DND-41 (cell line): ENCODE measurements at regions not wholly inside any gene's neighbourhood (a gene's known extent, or its start where the extent isn't known, plus 50 kb on each side); places are given as distances from the start of the nearest gene placed in this dataset.

ENCODE experiments used
- ATAC-seq: fragments of 200-7000 bp; cut with Tn5 transposase; 3 replicates; pipeline ENCODE4 v1.9.1; 2021; ENCODE audit warnings: low read depth; ENCODE audit not compliant: insufficient read depth
- DNase-seq: peaks from one replicate; pipeline ENCODE4 v3.0.0-alpha.2; 2020
- H2AFZ ChIP-seq: 2 replicates; pipeline ENCODE4 v1.6.0; 2012; ENCODE audit warnings: low read depth, low read length
- H3K27ac ChIP-seq: 2 replicates; pipeline ENCODE4 v1.5.1; 2012; ENCODE audit warnings: low read length, inconsistent platforms
- H3K27me3 ChIP-seq: fragments of 200-600 bp; sonication (generic); 2 replicates; pipeline ENCODE4 v1.6.0; 2012; ENCODE audit warnings: low read length, mild to moderate bottlenecking, inconsistent platforms; ENCODE audit not compliant: insufficient read depth, poor library complexity
- H3K36me3 ChIP-seq: 2 replicates; pipeline ENCODE4 v1.5.1; 2012; ENCODE audit warnings: low read length, inconsistent platforms; ENCODE audit not compliant: insufficient read depth
- H3K4me1 ChIP-seq: 2 replicates; pipeline ENCODE4 v1.5.1; 2012; ENCODE audit warnings: mild to moderate bottlenecking, low read length; ENCODE audit not compliant: insufficient read depth
- H3K4me2 ChIP-seq: 2 replicates; pipeline ENCODE4 v1.6.0; 2012; ENCODE audit warnings: mild to moderate bottlenecking, moderate library complexity, low read length, inconsistent platforms; ENCODE audit not compliant: insufficient read depth
- H3K4me3 ChIP-seq, 2 experiments: fragments of 200-600 bp in 1 of 2; shearing (Covaris generic) in 1 of 2; 2 replicates each; pipeline ENCODE4 v1.5.1; 2012 to 2016; ENCODE audit warnings: inconsistent platforms in 2 of 2, low read length in 2 of 2, mild to moderate bottlenecking in 2 of 2, low read depth in 1 of 2, moderate library complexity in 1 of 2
- H3K79me2 ChIP-seq: 2 replicates; pipeline ENCODE4 v1.6.0; 2012; ENCODE audit warnings: low read length, inconsistent platforms; ENCODE audit not compliant: insufficient read depth
- H3K9ac ChIP-seq: 2 replicates; pipeline ENCODE4 v1.6.0; 2012; ENCODE audit warnings: low read depth, mild to moderate bottlenecking, inconsistent platforms, low read length, moderate library complexity
- H3K9me3 ChIP-seq: 2 replicates; pipeline ENCODE4 v1.5.1; 2012; ENCODE audit warnings: low read length, moderate library complexity, mild to moderate bottlenecking, inconsistent platforms; ENCODE audit not compliant: insufficient read depth, severe bottlenecking
- H4K20me1 ChIP-seq: 2 replicates; pipeline ENCODE4 v1.6.0; 2012; ENCODE audit warnings: low read length; ENCODE audit not compliant: insufficient read depth
- CTCF ChIP-seq: IDR thresholded peaks from 2 replicates; pipeline ENCODE4 v1.5.1; 2012; ENCODE audit warnings: borderline replicate concordance, low read length, moderate library complexity, mild to moderate bottlenecking; ENCODE audit not compliant: poor library complexity, severe bottlenecking; ENCODE audit errors: extremely low read depth
- EZH2 ChIP-seq: IDR thresholded peaks from 3 replicates; pipeline ENCODE4 v1.6.1; 2012; ENCODE audit warnings: borderline replicate concordance, low read depth, mild to moderate bottlenecking, moderate library complexity, low read length, inconsistent platforms; ENCODE audit not compliant: severe bottlenecking

GRCh38 chr22:48268293-48268692 is 1505.8 kb downstream of the TBC1D22A start:
- no peak overlapping the region for H2AFZ ChIP-seq
- ATAC-seq (no peak), DNase-seq (no peak)
- no peak overlapping the region for H3K27ac ChIP-seq
- H3K4me2 ChIP-seq: no peak overlapping the region
- no peak overlapping the region for H3K9ac ChIP-seq
- H3K27me3 ChIP-seq: no peaks in the 10 kb centered on the region
- H3K4me1 ChIP-seq: no peaks in the 10 kb centered on the region
- H3K9me3 ChIP-seq: no peaks in the 10 kb centered on the region
- no peaks in the 10 kb centered on the region for H4K20me1 ChIP-seq
- H3K4me3 ChIP-seq: no peak overlapping the region
- TF ChIP-seq CTCF (no peak), EZH2 (no peak)
- no peaks in the 10 kb centered on the region for H3K36me3 ChIP-seq
- no peaks in the 10 kb centered on the region for H3K79me2 ChIP-seq

DNA sequence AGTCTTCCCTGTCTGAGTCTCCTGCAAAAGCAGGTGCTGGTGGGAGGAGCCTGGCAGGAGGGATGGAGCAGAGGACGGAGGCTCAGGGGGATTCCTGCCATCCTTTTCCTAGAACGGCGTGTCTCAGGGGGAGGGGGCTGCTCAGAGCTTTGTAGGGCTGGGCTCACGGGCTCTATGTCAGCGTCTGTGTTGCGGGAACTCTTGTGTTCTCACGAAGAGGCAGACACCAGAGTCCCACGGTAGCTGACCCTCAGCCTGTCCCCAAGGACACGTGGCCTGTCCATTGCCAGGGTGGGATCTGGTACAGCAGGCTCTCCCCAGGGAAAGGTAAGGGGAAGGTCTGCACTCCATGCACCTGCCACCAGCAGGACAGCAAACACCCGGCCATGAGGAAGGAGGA is 1505.2 kb downstream of the TBC1D22A start:
- Histone ChIP-seq H3K27ac (no peak overlapping the region), H3K4me3 (no peak overlapping the region), H3K79me2 (no peaks in the 10 kb centered on the region), H4K20me1 (no peaks in the 10 kb centered on the region), H3K4me1 (no peaks in the 10 kb centered on the region), H3K36me3 (no peaks in the 10 kb centered on the region), H3K9me3 (no peaks in the 10 kb centered on the region), H3K4me2 (no peak overlapping the region), H3K27me3 (no peaks in the 10 kb centered on the region), H3K9ac (no peak overlapping the region), H2AFZ (no peak overlapping the region)
- DNase-seq (no peak), ATAC-seq (no peak)
- no peak for TF ChIP-seq EZH2

DNA sequence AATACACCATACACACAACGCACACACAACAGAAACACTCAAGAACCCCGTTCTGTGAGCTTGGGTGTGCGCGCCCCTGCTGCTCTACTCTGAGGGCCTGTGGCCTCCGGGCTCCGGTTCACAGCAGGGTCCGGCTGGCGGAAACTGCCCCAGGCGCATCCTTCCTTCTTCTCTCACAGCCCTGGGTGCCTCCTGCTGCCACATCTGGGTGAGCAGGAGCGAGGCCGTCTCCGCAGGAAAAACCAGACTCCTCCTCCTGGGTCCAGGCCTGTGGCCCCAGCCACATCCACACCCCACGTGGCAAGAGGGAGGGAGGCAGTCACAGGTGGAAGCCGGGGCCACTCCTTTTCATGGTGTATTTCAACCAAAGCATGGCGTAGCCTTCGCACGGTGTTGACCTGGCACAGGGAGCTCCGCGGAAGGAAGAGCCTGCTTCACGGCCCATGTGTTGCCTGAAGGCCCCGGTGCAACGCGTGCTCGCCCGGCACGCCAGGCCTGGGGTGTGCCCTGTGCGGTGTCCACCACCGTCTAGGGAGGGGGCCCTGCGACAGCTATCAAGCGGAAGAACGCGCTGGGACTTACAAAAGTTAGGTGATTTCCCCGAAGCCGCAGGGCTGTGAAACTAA is 1502.7 kb downstream of the TBC1D22A start:
- no peaks in the 10 kb centered on the region for H3K79me2 ChIP-seq
- no peaks in the 10 kb centered on the region for H3K36me3 ChIP-seq
- H3K27me3 ChIP-seq: no peaks in the 10 kb centered on the region
- no peaks in the 10 kb centered on the region for H4K20me1 ChIP-seq
- TF ChIP-seq EZH2 (no peak), CTCF (no peak)
- no peak overlapping the region for H3K4me3 ChIP-seq
- DNase-seq (no peak), ATAC-seq (no peak)
- H3K9ac ChIP-seq: no peak overlapping the region
- H3K9me3 ChIP-seq: no peaks in the 10 kb centered on the region
- H3K27ac ChIP-seq: no peak overlapping the region
- H2AFZ ChIP-seq: no peak overlapping the region
- no peak overlapping the region for H3K4me2 ChIP-seq
- H3K4me1 ChIP-seq: no peaks in the 10 kb centered on the region

DNA sequence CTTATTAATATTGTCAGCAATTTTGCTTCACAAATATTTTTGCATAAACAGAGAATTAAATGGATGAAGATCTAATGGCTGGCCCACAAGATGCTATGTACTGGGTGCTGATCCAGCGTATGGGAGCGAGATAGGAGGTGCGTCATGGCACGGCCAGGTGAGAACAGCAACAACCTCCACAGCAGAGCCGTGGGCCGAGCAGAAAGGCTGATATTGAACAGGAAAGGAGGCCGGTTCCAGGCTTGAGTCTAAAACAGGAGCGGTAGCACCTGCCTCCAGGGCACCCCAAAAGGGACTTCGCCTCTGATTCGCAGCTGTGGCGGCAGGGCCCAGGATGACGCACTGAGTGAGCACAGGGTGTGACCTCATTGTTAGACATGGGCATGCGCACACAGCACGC is 1502.1 kb downstream of the TBC1D22A start:
- TF ChIP-seq EZH2 (no peak), CTCF (no peak)
- Histone ChIP-seq H3K9ac (no peak overlapping the region), H3K4me2 (no peak overlapping the region), H3K27ac (no peak overlapping the region), H2AFZ (no peak overlapping the region), H3K27me3 (no peaks in the 10 kb centered on the region), H3K36me3 (no peaks in the 10 kb centered on the region), H3K4me1 (no peaks in the 10 kb centered on the region), H3K9me3 (no peaks in the 10 kb centered on the region), H3K79me2 (no peaks in the 10 kb centered on the region), H4K20me1 (no peaks in the 10 kb centered on the region), H3K4me3 (no peak overlapping the region)
- DNase-seq (no peak), ATAC-seq (no peak)
